DOHH2 (cell line): ENCODE measurements at regions not wholly inside any gene's neighbourhood (a gene's known extent, or its start where the extent isn't known, plus 50 kb on each side); places are given as distances from the start of the nearest gene placed in this dataset.

ENCODE experiments used
- H3F3A ChIP-seq: fragments of 200-600 bp; sonication (generic), shearing (Covaris generic); 2 replicates; pipeline ENCODE4 v1.6.0; 2016; ENCODE audit warnings: antibody characterized with exemption, mild to moderate bottlenecking; ENCODE audit not compliant: control insufficient read depth, insufficient read depth
- H3K27ac ChIP-seq: fragments of 200-600 bp; sonication (generic); 2 replicates; pipeline ENCODE4 v1.5.1; 2014; ENCODE audit warnings: low read depth, mild to moderate bottlenecking, low read length, moderate library complexity
- H3K27me3 ChIP-seq: fragments of 200-600 bp; sonication (generic); 2 replicates; pipeline ENCODE4 v1.6.1; 2014; ENCODE audit warnings: mild to moderate bottlenecking, low read length, mixed read lengths; ENCODE audit not compliant: control insufficient read depth
- H3K36me3 ChIP-seq: fragments of 200-600 bp; sonication (generic); 2 replicates; pipeline ENCODE4 v1.6.1; 2014; ENCODE audit warnings: mild to moderate bottlenecking, low read length, moderate library complexity, mixed read lengths; ENCODE audit not compliant: control insufficient read depth
- H3K4me1 ChIP-seq: fragments of 200-600 bp; sonication (generic); 2 replicates; pipeline ENCODE4 v1.6.1; 2014; ENCODE audit warnings: mild to moderate bottlenecking, low read length, mixed read lengths; ENCODE audit not compliant: control insufficient read depth
- H3K4me2 ChIP-seq: fragments of 200-600 bp; sonication (generic); 2 replicates; pipeline ENCODE4 v1.6.0; 2014; ENCODE audit warnings: mild to moderate bottlenecking, low read length, moderate library complexity
- H3K4me3 ChIP-seq: fragments of 200-600 bp; sonication (generic); 2 replicates; pipeline ENCODE4 v1.5.1; 2014; ENCODE audit warnings: mild to moderate bottlenecking, low read length, mixed read lengths
- H3K79me2 ChIP-seq: fragments of 200-600 bp; sonication (generic); 2 replicates; pipeline ENCODE4 v1.6.1; 2014; ENCODE audit warnings: mild to moderate bottlenecking, low read length, mixed read lengths; ENCODE audit not compliant: control insufficient read depth
- H3K9me2 ChIP-seq: fragments of 200-600 bp; sonication (generic); replicated peaks from 2 replicates; pipeline ENCODE4 v1.6.1; 2014; ENCODE audit warnings: mild to moderate bottlenecking, low read length, mixed read lengths; ENCODE audit not compliant: control insufficient read depth
- H3K9me3 ChIP-seq: fragments of 200-600 bp; sonication (generic); 2 replicates; pipeline ENCODE4 v1.6.1; 2014; ENCODE audit warnings: antibody characterized with exemption, low read length, mixed read lengths; ENCODE audit not compliant: control insufficient read depth, insufficient read depth
- H4K20me1 ChIP-seq: fragments of 200-600 bp; sonication (generic); 2 replicates; pipeline ENCODE4 v1.6.0; 2014; ENCODE audit warnings: low read depth, mild to moderate bottlenecking, antibody characterized with exemption, low read length, moderate library complexity; ENCODE audit not compliant: control insufficient read depth, insufficient read depth
- CTCF ChIP-seq: fragments of 200-600 bp; sonication (generic); IDR thresholded peaks from one replicate; pipeline ENCODE4 v1.5.1; 2014; ENCODE audit warnings: antibody characterized with exemption, mild to moderate bottlenecking, low read depth, low read length; ENCODE audit not compliant: poor library complexity, severe bottlenecking
- EZH2phosphoT487 ChIP-seq: fragments of 200-600 bp; sonication (generic); IDR thresholded peaks from 2 replicates; pipeline ENCODE4 v1.6.1; 2017; ENCODE audit warnings: borderline replicate concordance, mild to moderate bottlenecking, antibody characterized with exemption, low read length, moderate library complexity, mixed read lengths

- Histone ChIP-seq H3K36me3 (no peaks in the 10 kb centered on the region), H3K9me2 (no peaks in the 10 kb centered on the region), H3K4me2 (no peak overlapping the region), H3F3A (no peaks in the 10 kb centered on the region), H3K27me3 (no peaks in the 10 kb centered on the region), H3K4me3 (no peak overlapping the region), H3K27ac (no peak overlapping the region), H3K79me2 (no peaks in the 10 kb centered on the region), H3K9me3 (no peaks in the 10 kb centered on the region), H4K20me1 (no peaks in the 10 kb centered on the region), H3K4me1 (no peaks in the 10 kb centered on the region)
- TF ChIP-seq CTCF (no peak), EZH2phosphoT487 (no peak)
Observed at GRCh38 chr4:13089659-13089998, 394.5 kb downstream of the RAB28 start.

GRCh38 chr4:13088726-13089658 lies 395.1 kb downstream of the RAB28 start:
- Histone ChIP-seq H3K36me3 (no peaks in the 10 kb centered on the region), H3F3A (no peaks in the 10 kb centered on the region), H3K27me3 (no peaks in the 10 kb centered on the region), H4K20me1 (no peaks in the 10 kb centered on the region), H3K4me1 (no peaks in the 10 kb centered on the region), H3K9me3 (no peaks in the 10 kb centered on the region), H3K79me2 (no peaks in the 10 kb centered on the region), H3K4me3 (no peak overlapping the region), H3K27ac (no peak overlapping the region), H3K4me2 (no peak overlapping the region), H3K9me2 (no peaks in the 10 kb centered on the region)
- TF ChIP-seq CTCF (no peak), EZH2phosphoT487 (no peak)

- Histone ChIP-seq H3K9me3 (peaks cover 2% of the 10 kb centered on the region), H3K4me1 (no peaks in the 10 kb centered on the region), H3K27me3 (no peaks in the 10 kb centered on the region), H4K20me1 (no peaks in the 10 kb centered on the region), H3K4me2 (no peak overlapping the region), H3K27ac (no peak overlapping the region), H3K9me2 (no peaks in the 10 kb centered on the region), H3K36me3 (no peaks in the 10 kb centered on the region), H3K79me2 (no peaks in the 10 kb centered on the region), H3F3A (no peaks in the 10 kb centered on the region), H3K4me3 (no peak overlapping the region)
- no peak for TF ChIP-seq EZH2phosphoT487
Observed at GRCh38 chr4:13087041-13087440, 397.1 kb downstream of the RAB28 start.

GRCh38 chr4:13084210-13084609 lies 399.9 kb downstream of the RAB28 start:
- no peak overlapping the region for H3K27ac ChIP-seq
- no peaks in the 10 kb centered on the region for H3K79me2 ChIP-seq
- H3K4me1 ChIP-seq: no peaks in the 10 kb centered on the region
- H3K9me3 ChIP-seq: peaks cover 8% of the 10 kb centered on the region
- no peaks in the 10 kb centered on the region for H4K20me1 ChIP-seq
- no peaks in the 10 kb centered on the region for H3K27me3 ChIP-seq
- no peak overlapping the region for H3K4me2 ChIP-seq
- no peaks in the 10 kb centered on the region for H3K36me3 ChIP-seq
- H3K4me3 ChIP-seq: no peak overlapping the region
- TF ChIP-seq EZH2phosphoT487 (no peak), CTCF (no peak)
- H3K9me2 ChIP-seq: no peaks in the 10 kb centered on the region
- no peaks in the 10 kb centered on the region for H3F3A ChIP-seq
